Activated CD8-positive, alpha-beta T cell treated with anti-CD3 and anti-CD28 coated beads for 36 hours (primary cell): ENCODE measurements at regions not wholly inside any gene's neighbourhood (a gene's known extent, or its start where the extent isn't known, plus 50 kb on each side); places are given as distances from the start of the nearest gene placed in this dataset.

ENCODE experiments used
- ATAC-seq: fragments of 200-7000 bp; cut with Tn5 transposase; one replicate; pipeline ENCODE4 v1.10.0; 2021; ENCODE audit warnings: mild to moderate bottlenecking, moderate library complexity
- CTCF ChIA-PET: fragments of 350-600 bp; sonication (Branson Sonifier 250); formaldehyde crosslinking; loops from one replicate; lab custom pipeline; 2021; ENCODE audit warnings: antibody characterized with exemption; lab: Charles Lee
- POLR2A ChIA-PET: fragments of 350-600 bp; sonication (Branson Sonifier 250); formaldehyde crosslinking; loops from one replicate; lab custom pipeline; 2021; ENCODE audit warnings: antibody characterized with exemption; lab: Charles Lee
- DNase-seq: peaks from one replicate; pipeline ENCODE4 v3.0.0-alpha.2; 2020
- H3K27ac Mint-ChIP-seq: one replicate; pipeline ENCODE4 v1.8.0; 2021; ENCODE audit warnings: mild to moderate bottlenecking, mixed read lengths
- H3K27me3 Mint-ChIP-seq: one replicate; pipeline ENCODE4 v1.8.0; 2021; ENCODE audit warnings: mixed read lengths
- H3K36me3 Mint-ChIP-seq: one replicate; pipeline ENCODE4 v1.8.0; 2021; ENCODE audit warnings: low read depth, mixed read lengths
- H3K4me1 Mint-ChIP-seq: one replicate; pipeline ENCODE4 v1.8.0; 2021; ENCODE audit warnings: low read depth, mixed read lengths
- H3K4me3 Mint-ChIP-seq: one replicate; pipeline ENCODE4 v1.8.0; 2021; ENCODE audit warnings: mild to moderate bottlenecking, moderate library complexity, mixed read lengths
- H3K9me3 Mint-ChIP-seq: one replicate; pipeline ENCODE4 v1.8.0; 2021; ENCODE audit warnings: mixed read lengths
- CTCF ChIP-seq: fragments of 200-600 bp; IDR thresholded peaks from one replicate; pipeline ENCODE4 v1.8.0; 2022; ENCODE audit warnings: antibody characterized with exemption, mild to moderate bottlenecking
- intact Hi-C: fragments of 100-400 bp; cut with micrococcal nuclease; formaldehyde crosslinking; loops from one replicate; pipeline ENCODE4 v1.10.0; 2022

GRCh38 chr18:57909620-57910019 is 106.5 kb upstream of the ATP8B1 start:
- H3K27me3 Mint-ChIP-seq, result peaks cover 9% of the 10 kb centered on the region
- no peaks in the 10 kb centered on the region for H3K9me3 Mint-ChIP-seq
- ChIA-PET CTCF (interaction anchor here (1.4 to 2.2 kb wide), 2 partner anchors 11 to 41 kb away, joined by 3 to 7 read pairs; no protein-coding TSS in a partner anchor), POLR2A (no interaction called here)
- no peak overlapping the region for H3K4me3 Mint-ChIP-seq
- no peak overlapping the region for H3K27ac Mint-ChIP-seq
- TF ChIP-seq CTCF, result no peak
- intact Hi-C loops, result no loop called here
- no peaks in the 10 kb centered on the region for H3K4me1 Mint-ChIP-seq
- ATAC-seq, result no peak
- H3K36me3 Mint-ChIP-seq, result no peaks in the 10 kb centered on the region
- DNase-seq, result no peak

- H3K27ac Mint-ChIP-seq, result no peak overlapping the region
- TF ChIP-seq CTCF, result no peak
- peaks cover 8% of the 10 kb centered on the region for H3K27me3 Mint-ChIP-seq
- no peaks in the 10 kb centered on the region for H3K36me3 Mint-ChIP-seq
- H3K9me3 Mint-ChIP-seq, result no peaks in the 10 kb centered on the region
- POLR2A ChIA-PET, result no interaction called here
- CTCF ChIA-PET, result interaction anchor here (1.0 to 1.2 kb wide), 2 partner anchors 26 to 28 kb away, joined by 3 to 5 read pairs; no protein-coding TSS in a partner anchor
- no peaks in the 10 kb centered on the region for H3K4me1 Mint-ChIP-seq
- H3K4me3 Mint-ChIP-seq, result no peak overlapping the region
- ATAC-seq (no peak), DNase-seq (no peak)
- intact Hi-C loops, result no loop called here
Measured at GRCh38 chr18:57908092-57908491, 105.0 kb upstream of the ATP8B1 start.

- Mint-ChIP-seq H3K4me3 (no peak overlapping the region), H3K27ac (no peak overlapping the region), H3K4me1 (no peaks in the 10 kb centered on the region), H3K9me3 (no peaks in the 10 kb centered on the region), H3K27me3 (peaks cover 8% of the 10 kb centered on the region), H3K36me3 (no peaks in the 10 kb centered on the region)
- intact Hi-C loops, result no loop called here
- POLR2A ChIA-PET, result no interaction called here
- no peak for TF ChIP-seq CTCF
- ATAC-seq (no peak), DNase-seq (no peak)
- CTCF ChIA-PET, result interaction anchor here (1.1 kb wide), 1 partner anchor 214 kb away, joined by 3 read pairs; no protein-coding TSS in a partner anchor
Measured at GRCh38 chr18:57907550-57907949, 104.4 kb upstream of the ATP8B1 start.

GRCh38 chr18:57906852-57907251 is 103.7 kb upstream of the ATP8B1 start:
- H3K9me3 Mint-ChIP-seq, result no peaks in the 10 kb centered on the region
- no peaks in the 10 kb centered on the region for H3K4me1 Mint-ChIP-seq
- no peaks in the 10 kb centered on the region for H3K36me3 Mint-ChIP-seq
- ChIA-PET POLR2A (no interaction called here), CTCF (interaction anchor here (1.1 kb wide), 1 partner anchor 215 kb away, joined by 3 read pairs; no protein-coding TSS in a partner anchor)
- no peak overlapping the region for H3K27ac Mint-ChIP-seq
- no peak for ATAC-seq
- DNase-seq, result no peak
- intact Hi-C loops, result no loop called here
- peaks cover 9% of the 10 kb centered on the region for H3K27me3 Mint-ChIP-seq
- no peak overlapping the region for H3K4me3 Mint-ChIP-seq
- TF ChIP-seq CTCF, result no peak

- CTCF ChIA-PET, result interaction anchor here (0.9 to 1.5 kb wide), 2 partner anchors 11 to 22 kb away, joined by 3 to 5 read pairs; no protein-coding TSS in a partner anchor
- ATAC-seq, result no peak
Measured at GRCh38 chr18:57904535-57904934, 101.4 kb upstream of the ATP8B1 start.

More at GRCh38 chr18:57904535-57904934, 101.4 kb upstream of the ATP8B1 start:
- POLR2A ChIA-PET, result no interaction called here
- intact Hi-C loops, result no loop called here
- Mint-ChIP-seq H3K36me3 (no peaks in the 10 kb centered on the region), H3K4me3 (no peak overlapping the region), H3K4me1 (no peaks in the 10 kb centered on the region), H3K27me3 (peaks cover 9% of the 10 kb centered on the region), H3K9me3 (no peaks in the 10 kb centered on the region), H3K27ac (no peak overlapping the region)
- no peak for DNase-seq
- no peak for TF ChIP-seq CTCF
